Upper lobe of left lung (tissue), 6 donors: ENCODE measurements at regions not wholly inside any gene's neighbourhood (a gene's known extent, or its start where the extent isn't known, plus 50 kb on each side); places are given as distances from the start of the nearest gene placed in this dataset.
A peak's percentile ranks its signal among the peaks of the same experiment; 100 is the strongest.

ENCODE experiments used
- ATAC-seq, 2 donors: fragments of 200-7000 bp; cut with Tn5 transposase; one replicate each; pipeline ENCODE4 v1.9.1; 2022; ENCODE audit warnings: mild to moderate bottlenecking in 2 of 2, moderate library complexity in 2 of 2; ENCODE audit not compliant: low FRiP score in 2 of 2
- DNase-seq, 2 donors: peaks; one replicate each; pipeline ENCODE4 v3.0.0-alpha.2; 2019 to 2020
- H3K27ac ChIP-seq, 4 donors: fragments of 200-600 bp; sonication (generic); one replicate each; pipeline ENCODE4 v1.5.1; 2016 to 2019
- H3K27me3 ChIP-seq, 4 donors: fragments of 200-600 bp; sonication (generic); one replicate each; pipeline ENCODE4 v1.5.1; 2017 to 2019
- H3K36me3 ChIP-seq, 4 donors: fragments of 200-600 bp; sonication (generic); one replicate each; pipeline ENCODE4 v1.5.1; 2016 to 2019
- H3K4me1 ChIP-seq, 4 donors: fragments of 200-600 bp; sonication (generic); one replicate each; pipeline ENCODE4 v1.5.1; 2018 to 2019
- H3K4me3 ChIP-seq, 4 donors: fragments of 200-600 bp; sonication (generic); one replicate each; pipeline ENCODE4 v1.5.1; 2017 to 2019; ENCODE audit warnings: mild to moderate bottlenecking in 2 of 4, moderate library complexity in 1 of 4
- H3K9me3 ChIP-seq, 4 donors: fragments of 200-600 bp; sonication (generic); one replicate each; pipeline ENCODE4 v1.5.1; 2018 to 2019
- CTCF ChIP-seq, 6 experiments: fragments of 450-650 bp in 4 of 6; fragments of 200-600 bp in 2 of 6; sonication (generic) in 2 of 6; IDR thresholded peaks; one replicate each; pipeline ENCODE4 v1.5.1; 2016 to 2019; ENCODE audit warnings: antibody characterized with exemption in 6 of 6
- EP300 ChIP-seq, 4 donors: sonication (generic); formaldehyde crosslinking; IDR thresholded peaks; one replicate each; pipeline ENCODE4 v1.5.1; 2017; ENCODE audit warnings: antibody characterized with exemption in 4 of 4, control low read depth in 2 of 4
- POLR2A ChIP-seq, 4 donors: fragments of 450-650 bp; IDR thresholded peaks; one replicate each; pipeline ENCODE4 v1.5.1; 2016 to 2017; ENCODE audit warnings: antibody characterized with exemption in 4 of 4, mild to moderate bottlenecking in 2 of 4
- POLR2AphosphoS5 ChIP-seq, 2 donors: sonication (generic); formaldehyde crosslinking; IDR thresholded peaks; one replicate each; pipeline ENCODE4 v1.5.1; 2017; ENCODE audit warnings: antibody characterized with exemption in 2 of 2
- WGBS, 2 donors: methylation state at CpG; one replicate each; pipeline ENCODE4 v1.1.5; 2017 to 2018; 5-methylcytosine and 5-hydroxymethylcytosine counted together
- donor health status: DM: no; HTN: no; CAD: no; lungs with moderate emphysema.
- donor health status: DM: no; HTN: yes; CAD: no; lungs with severe emphysema.

GRCh38 chr2:8496079-8496478 is 185.8 kb upstream of the ID2 start:
- ATAC-seq, result no peak
- DNase-seq, result no peak
- TF ChIP-seq EP300 (IDR thresholded peaks at IDR 0.05) (no peak), CTCF (IDR thresholded peaks at IDR 0.05) (no peak), POLR2AphosphoS5 (IDR thresholded peaks at IDR 0.05) (no peak), POLR2A (IDR thresholded peaks at IDR 0.05) (no peak)
- Histone ChIP-seq H3K36me3 (no peaks in the 10 kb centered on the region), H3K9me3 (no peaks in the 10 kb centered on the region), H3K27me3 (no peaks in the 10 kb centered on the region), H3K4me3 (no peak overlapping the region), H3K27ac (no peak overlapping the region), H3K4me1 (peaks cover 14 to 63% (median 23%) of the 10 kb centered on the region in 4 donors)
- 65 to 72% methylated on average over 4 of the region's 4 CpGs for WGBS, 2 donors

GRCh38 chr2:8496617-8497016 is 185.2 kb upstream of the ID2 start:
- no peak for DNase-seq
- ATAC-seq, result no peak
- TF ChIP-seq POLR2AphosphoS5 (IDR thresholded peaks at IDR 0.05) (no peak), CTCF (IDR thresholded peaks at IDR 0.05) (no peak)
- no peaks in the 10 kb centered on the region for H3K27me3 ChIP-seq
- WGBS, 2 donors, result 64 to 65% methylated on average over 4 of the region's 4 CpGs
- H3K9me3 ChIP-seq, result no peaks in the 10 kb centered on the region
- H3K4me3 ChIP-seq, result no peak overlapping the region
- H3K4me1 ChIP-seq, result peaks cover 15 to 65% (median 26%) of the 10 kb centered on the region in 4 donors
- H3K27ac ChIP-seq, result no peak overlapping the region
- H3K36me3 ChIP-seq, result no peaks in the 10 kb centered on the region

GRCh38 chr2:8498994-8499393 is 182.9 kb upstream of the ID2 start:
- no peaks in the 10 kb centered on the region for H3K36me3 ChIP-seq
- peaks cover 15 to 45% (median 26%) of the 10 kb centered on the region in 4 donors for H3K4me1 ChIP-seq
- ATAC-seq (no peak), DNase-seq (no peak)
- TF ChIP-seq EP300 (IDR thresholded peaks at IDR 0.05) (no peak), CTCF (IDR thresholded peaks at IDR 0.05) (no peak), POLR2AphosphoS5 (IDR thresholded peaks at IDR 0.05) (no peak), POLR2A (IDR thresholded peaks at IDR 0.05) (no peak)
- 58 to 63% methylated on average over 3 of the region's 3 CpGs for WGBS, 2 donors
- H3K4me3 ChIP-seq, result no peak overlapping the region
- H3K27me3 ChIP-seq, result no peaks in the 10 kb centered on the region
- H3K9me3 ChIP-seq, result no peaks in the 10 kb centered on the region
- H3K27ac ChIP-seq, result no peak overlapping the region

GRCh38 chr2:8500124-8501054 is 181.5 kb upstream of the ID2 start:
- peak in 1 of 2 donors; percentile 54 for DNase-seq
- 66 to 68% methylated on average over 12 to 13 of the region's 13 CpGs for WGBS, 2 donors
- TF ChIP-seq CTCF (IDR thresholded peaks at IDR 0.05), result no peak
- no peak for TF ChIP-seq POLR2AphosphoS5 (IDR thresholded peaks at IDR 0.05)
- TF ChIP-seq POLR2A (IDR thresholded peaks at IDR 0.05), result no peak
- no peak for TF ChIP-seq EP300 (IDR thresholded peaks at IDR 0.05)
- no peak overlapping the region for H3K4me3 ChIP-seq
- peak; percentile 14 to 68 for ATAC-seq
- no peaks in the 10 kb centered on the region for H3K27me3 ChIP-seq
- no peaks in the 10 kb centered on the region for H3K9me3 ChIP-seq
- peaks cover 13 to 31% (median 16%) of the 10 kb centered on the region in 4 donors for H3K4me1 ChIP-seq
- H3K36me3 ChIP-seq, result no peaks in the 10 kb centered on the region
- H3K27ac ChIP-seq, result peak overlapping the region in 2 of 4 donors; percentile 9 to 17
